ENCODE measurements at regions not wholly inside any gene's neighbourhood (a gene's known extent, or its start where the extent isn't known, plus 50 kb on each side); places are given as distances from the start of the nearest gene placed in this dataset.
A peak's percentile ranks its signal among the peaks of the same experiment; 100 is the strongest.

DNA sequence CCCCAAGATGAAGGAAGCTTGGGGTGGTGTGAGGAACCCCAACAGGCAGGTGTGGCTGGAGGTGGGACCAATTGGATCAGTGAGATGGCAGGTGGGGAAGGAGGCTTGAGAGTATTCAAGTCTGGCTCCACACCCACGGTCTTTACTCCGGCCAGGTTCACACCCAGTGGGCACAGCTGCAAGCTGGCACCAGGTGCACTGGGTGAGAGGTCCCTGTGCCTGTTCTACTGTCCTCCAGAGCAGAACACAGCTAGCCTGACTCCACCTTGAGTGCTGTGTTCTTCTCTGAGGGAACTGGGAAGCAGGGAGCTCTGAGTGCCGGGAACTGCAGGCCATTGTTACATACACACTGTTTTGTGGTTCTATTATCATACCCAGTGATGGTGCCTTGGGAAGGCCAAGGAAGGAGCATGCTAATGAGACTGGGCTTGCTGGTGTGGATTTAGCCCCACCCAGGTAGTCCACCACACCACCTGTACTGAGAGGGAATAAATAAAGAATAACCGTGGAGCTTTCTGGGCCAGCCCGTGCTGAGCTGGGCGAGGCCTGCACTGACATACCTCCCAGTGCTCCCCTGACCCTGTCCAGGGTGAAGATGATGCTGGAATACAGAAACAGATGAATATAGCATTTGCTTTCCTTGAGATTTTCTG is 93.4 kb downstream of the ABHD5 start:
- DNase-seq, result no peak

DNA sequence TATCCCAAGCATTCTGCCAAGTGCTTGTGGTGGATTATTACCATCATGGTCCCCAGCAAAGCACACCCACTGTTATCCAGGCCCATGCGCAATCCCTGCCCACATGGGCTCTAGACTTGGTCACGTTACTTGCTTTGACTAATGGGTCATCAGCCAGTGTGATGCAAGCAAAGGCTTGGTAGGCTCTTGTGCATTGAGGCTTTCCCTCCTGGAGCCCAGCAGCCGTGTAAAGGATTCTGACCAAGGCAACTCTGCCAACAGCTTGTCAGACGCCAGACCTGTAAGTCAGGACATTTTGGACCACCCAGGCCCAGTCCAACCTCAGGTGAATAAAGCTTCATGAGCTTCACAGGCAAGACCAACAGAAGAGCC is 93.9 kb downstream of the ABHD5 start:
- no peak for DNase-seq

DNA sequence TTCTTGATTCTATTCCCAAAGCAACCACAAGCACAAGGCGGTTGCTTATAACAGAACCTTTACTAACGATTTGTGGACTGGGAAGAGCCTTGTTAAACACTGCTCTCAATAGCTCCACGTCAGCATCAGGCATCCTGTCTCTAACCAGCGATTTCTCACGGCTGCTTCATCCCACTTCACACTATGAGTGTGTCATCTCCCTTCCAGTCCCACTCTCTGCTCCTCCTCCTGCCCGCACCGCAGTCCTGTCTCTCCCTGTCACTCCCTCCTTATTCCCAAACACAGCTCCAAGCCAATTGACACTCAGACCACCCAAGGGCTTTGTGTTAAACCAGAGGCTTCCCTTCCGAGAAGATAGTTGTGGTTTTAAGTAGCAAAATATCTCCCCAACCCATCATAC is 94.8 kb downstream of the ABHD5 start:
- DNase-seq, result no peak

DNA sequence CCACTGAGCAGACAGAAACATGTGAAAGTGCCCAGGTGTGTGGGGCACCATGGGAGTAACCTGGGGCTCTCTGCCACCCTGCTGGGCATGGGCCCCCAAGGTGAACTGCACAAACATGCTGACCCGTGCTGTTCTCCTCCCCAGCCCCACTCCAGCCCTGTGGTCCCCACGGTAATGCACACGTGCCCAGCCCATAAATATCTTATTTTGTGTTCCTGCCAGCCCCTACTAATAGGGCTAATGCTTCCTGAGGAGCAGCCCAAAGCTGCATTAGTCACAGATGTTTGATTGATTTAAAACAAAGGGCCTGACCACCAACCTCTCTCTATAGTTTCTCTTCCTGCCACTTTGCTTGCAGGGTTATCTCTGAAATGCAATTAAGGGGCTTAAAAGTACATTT is 95.4 kb downstream of the ABHD5 start:
- DNase-seq, result peak; percentile 21

DNA sequence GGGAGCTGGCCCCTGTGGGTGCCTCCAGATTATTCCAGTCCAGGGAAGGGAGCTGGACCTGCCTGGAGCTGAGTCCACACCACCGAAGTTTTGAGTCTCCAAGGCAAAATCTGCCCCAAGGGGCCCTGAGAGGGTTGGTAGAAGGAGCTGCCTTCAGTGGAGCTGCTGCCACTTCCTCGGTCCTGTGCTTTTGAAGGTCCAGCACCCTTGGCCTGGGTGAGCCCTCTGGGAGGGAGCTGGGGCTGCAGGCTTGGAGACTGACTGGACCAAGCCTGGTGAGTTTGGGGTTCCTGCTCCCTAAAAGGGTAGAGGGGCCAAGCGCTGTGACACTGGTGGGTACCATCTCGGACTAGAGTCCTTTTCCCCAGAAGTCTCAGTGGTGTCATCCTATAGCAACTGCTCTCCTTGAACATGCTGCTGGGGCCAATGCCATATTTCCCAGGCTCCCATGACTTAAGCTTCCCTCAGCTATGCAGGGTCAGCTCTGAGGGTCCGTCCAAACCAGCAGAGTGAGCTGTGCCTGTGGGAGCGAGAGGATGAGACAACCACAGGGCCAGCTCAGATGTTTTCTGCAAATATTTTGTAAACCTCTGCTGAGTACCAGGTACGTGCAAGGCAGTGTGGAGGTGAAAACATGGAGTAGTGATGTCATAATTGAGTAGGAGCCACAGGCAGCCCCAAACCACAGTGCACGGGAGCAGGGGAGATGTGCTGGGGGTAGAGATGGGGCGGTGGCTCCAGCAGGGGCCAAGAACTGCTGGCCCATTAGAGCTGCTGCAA is 96.0 kb downstream of the ABHD5 start:
- no peak for DNase-seq

DNA sequence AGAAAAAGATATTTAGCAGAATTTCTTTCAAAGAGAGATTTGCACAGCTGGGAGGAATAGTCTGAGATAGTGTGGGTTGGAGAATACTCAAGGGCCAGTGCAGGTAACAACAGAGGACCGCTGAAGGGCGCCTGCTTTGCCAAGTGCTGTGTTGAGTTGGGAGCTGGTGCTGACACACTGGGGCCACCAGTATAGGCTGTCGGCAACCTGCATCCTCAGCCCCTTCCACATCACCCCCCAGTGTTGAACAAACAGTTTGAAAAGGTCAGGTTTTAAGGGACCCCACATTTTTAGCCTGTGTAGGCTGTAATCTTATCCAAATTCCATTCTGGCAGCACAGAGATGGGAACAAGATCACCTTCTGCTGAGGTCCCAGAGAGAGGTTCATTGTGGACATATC is 96.6 kb downstream of the ABHD5 start:
- no peak for DNase-seq

DNA sequence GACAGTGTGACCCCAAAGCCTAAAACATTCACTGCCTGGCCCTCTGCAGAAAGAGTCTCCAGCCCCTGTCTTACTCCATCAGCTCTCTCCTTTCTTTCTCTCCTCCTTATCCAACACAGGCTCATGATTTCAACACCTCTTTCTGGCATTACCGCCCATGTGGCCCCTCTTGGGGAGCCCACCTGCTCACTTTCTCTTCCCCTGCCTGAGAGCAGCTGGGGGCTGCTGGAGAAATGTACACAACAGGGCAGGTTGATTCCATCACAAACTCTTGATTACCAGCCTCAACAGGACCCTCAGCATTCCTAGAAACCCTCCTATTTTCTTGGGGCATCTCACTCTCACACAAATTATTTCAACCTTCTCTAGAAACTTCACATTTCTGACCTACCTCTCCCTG is 98.3 kb downstream of the ABHD5 start:
- DNase-seq, result no peak

DNA sequence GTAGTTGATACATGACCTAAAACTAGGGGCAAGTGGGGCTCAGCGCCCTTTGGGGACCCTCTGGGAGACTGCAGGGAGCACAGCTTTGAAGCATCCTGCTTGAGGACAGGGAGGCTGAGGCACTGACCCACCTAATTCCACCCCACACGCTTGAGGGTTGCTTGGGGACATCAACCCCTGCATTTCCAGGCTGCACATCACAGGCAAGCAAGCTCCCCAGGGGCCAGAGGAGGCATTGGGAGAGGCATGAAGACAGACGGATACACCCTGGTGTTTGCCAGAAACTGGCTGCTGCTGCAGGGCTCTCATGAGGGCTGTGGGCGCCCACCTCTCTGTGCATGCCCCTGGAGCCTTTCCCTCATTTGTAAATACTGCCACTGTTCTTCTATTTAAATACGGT is 99.3 kb downstream of the ABHD5 start:
- DNase-seq, result no peak

DNA sequence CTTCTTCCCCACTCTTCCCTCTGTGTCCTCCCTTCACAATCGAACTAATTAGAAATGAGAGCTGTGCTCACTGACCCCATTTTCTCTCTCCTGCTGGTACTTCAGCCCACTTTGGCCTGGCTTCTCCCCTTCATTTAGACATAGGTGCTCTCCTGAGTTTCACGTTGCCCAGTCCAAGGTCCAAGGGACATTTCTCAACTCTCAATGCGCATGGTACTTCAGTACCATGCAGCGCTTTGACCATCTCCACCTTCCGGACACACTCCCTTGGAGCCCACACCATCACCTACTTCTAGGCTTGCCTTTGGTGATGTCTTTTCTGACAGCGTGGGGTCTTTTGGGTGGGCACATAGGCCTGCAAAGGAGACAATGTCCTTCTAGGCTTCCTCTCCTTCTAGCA is 99.7 kb downstream of the ABHD5 start:
- DNase-seq, result no peak

DNA sequence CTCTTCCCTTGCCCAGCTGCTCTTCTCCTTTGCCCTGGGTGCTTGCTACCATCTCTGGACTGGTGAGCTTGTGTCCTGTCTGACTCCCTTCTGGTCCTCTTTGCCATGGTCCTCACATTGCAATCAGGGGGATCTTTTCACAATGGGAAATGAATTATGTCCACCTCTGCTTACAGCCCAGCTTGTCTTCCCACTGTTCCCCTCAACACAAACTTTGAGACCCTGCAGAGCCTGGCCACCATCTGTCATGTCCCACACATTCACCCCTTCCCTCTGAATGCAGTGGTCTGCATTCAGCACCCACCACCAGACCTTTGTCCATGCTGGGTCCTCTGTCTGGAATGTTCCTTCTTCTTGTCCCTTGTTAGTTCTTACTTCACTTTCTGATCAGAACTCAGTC is 100.5 kb downstream of the ABHD5 start:
- DNase-seq, result no peak

DNA sequence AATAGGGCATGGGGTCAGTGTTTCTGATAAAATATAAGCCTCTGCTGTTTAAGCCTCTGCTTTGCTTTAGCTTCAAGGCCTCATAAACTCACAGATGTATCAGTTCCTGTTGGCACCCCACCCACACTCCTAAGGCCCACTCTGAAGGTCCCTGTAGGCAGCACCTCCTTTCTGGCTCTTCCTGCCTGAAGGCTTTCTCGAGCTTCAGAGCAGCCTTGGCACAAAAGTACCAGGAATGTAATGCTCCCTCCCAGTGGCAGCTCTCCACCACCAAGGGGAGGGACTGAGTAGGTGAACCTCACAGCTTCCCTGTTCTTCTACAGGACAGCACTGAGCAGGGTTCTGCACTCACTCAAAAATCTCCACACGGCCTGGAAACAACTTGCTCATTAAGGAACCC is 102.2 kb downstream of the ABHD5 start:
- no peak for DNase-seq

DNA sequence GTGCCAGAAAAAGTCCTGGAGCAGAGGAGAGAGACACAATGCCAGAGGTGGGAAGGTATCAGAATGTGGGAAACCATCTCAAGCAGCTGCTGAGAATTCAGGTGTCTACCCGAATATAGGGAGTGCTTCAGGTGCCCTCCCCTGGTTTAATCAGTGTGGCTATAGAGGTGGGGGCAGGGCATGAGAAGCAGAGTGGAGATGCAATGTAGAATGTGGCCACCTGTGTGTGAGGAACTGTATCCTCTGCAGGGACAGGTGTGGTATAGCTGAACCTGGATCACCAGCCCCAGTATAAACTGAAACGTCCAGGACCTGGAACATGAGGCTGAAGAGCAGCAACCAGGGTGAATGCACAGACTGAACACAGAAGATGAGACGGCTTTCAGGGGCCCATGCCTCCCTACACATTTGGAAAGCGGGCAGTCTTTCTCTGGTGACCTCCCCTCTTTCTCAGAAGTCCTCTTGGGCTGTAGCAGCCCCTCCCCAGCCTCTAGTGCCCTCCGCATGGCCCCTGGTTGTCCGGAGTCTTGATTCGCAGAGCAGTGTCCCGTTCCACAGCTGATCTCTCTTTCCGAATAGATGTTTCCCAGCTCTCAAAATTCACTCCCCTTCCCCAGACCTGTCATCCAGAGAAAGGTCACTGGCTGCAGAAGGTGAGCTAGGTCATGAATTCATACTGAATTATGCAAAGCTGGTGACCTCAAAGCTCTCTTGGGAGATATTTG is 103.1 kb downstream of the ABHD5 start:
- no peak for DNase-seq

DNA sequence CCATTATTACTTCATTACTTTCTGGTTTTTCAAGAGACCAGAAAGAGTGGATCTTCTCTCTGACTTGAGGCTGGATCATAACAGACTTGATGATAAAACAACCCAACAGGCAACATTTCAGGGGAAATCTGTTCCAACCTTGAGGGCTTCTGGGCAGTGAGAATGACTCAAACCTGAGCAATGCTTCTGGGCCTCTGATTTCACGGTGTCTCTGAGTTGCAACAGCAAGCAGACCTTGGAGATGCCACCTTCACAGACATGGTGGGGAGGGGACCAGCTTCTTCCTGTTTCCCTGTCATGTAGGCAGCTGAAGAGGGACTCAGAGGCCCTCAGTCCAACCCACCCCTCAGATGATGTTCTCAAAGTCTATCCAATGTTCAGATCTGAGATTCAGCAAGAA is 104.0 kb downstream of the ABHD5 start:
- no peak for DNase-seq

DNA sequence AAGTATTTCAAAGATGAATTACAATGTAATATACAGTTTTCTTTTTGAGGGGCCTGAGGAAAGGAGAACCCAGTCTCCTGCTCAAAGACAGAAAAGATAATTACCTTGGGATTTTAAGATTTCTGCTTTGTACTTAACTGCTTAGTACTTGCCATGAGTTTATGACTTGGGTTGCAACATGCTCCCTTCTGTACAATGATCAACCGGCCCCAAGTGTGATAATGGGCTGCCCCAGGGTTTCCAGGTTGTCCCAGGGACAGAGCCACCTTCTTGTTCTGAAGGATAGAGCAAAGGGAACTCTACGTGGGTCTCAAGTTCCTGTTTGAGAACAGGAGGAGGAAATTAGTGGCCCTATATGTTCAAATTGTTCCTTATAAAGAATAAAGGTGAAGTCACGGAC is 104.8 kb downstream of the ABHD5 start:
- DNase-seq, result no peak

DNA sequence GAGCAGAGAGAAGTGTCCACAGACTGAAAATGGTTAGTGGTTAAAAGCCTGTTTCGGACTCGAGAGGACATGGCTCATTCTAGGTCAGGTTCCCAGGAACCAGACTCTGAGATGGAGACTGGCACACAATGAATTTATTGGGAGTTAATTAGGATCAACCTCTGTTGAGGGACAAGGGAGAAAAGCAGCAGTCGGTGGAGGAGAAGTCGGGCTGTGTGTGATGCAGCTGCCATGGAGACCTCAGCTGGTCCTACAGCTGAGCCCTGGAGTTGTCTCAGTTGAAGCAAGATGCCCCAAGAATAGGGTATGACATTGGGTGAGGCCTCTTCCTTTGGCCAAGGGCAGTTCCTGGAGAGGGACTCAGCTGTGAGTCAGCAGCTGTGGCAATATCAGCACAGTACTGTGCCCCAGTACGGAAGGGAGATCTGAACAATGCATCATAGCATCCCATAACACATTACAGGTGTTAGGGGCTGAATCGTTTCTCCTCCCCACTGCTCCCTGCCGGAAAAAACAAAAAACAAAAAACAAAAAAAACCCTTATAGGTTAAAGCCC is 105.4 kb downstream of the ABHD5 start:
- no peak for DNase-seq

DNA sequence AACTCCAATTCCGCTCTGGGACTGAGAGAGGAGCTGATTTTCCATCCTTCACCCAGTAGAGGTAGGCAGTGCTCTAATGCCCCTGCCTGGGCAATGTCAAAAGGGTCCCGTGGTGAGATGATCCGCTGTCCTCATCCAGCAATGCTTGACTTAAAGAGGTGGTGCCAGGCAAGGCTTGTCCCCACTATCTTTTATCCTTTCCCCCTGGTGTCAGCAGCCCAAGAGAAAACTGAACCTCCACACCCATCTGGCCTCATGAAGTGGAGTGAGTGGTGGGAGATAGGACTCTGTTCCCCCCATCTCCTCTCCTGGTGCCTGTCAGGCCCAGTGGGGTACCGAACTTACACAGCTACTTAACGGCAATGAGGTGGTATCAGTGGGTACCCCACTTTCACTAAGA is 107.1 kb downstream of the ABHD5 start:
- no peak for DNase-seq

DNA sequence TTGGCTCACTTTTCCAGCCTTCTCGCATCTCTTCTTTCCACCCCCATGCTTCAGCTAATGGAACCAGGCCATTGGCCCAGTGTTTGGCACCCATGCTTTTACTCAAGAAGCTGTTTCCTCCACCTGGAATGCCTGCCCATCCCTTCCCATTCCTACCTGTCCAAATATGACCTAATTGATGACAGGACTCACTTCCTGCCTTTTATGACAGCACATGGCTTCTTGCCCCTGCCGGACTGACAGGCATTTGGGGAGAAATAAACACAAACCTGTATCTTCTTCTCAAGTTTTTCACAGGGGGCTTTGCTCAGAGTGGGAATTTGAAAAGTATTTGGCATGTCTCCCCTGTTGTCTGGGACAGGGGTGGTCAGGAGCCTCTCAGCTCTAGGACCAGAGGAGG is 120.1 kb downstream of the ABHD5 start:
- no peak for DNase-seq

DNA sequence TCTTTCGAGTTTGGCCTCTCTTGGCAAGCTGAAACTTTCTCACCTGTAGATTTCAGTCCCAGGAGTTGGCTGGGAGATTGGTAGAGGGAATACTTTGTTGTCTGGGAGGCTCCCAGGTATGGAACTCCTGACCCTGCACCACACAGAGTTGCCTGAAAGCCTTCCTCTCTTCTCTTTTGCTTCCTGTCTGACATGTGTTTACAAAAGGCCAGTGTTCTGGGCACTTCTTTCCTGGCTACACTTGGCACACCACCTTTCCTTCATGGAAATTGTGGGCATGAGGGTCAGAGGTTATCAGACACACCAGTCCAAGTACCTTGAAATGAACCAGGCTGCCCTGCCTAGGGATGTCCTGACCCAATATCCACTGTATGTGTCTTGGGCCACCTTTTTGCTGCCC is 123.7 kb downstream of the ABHD5 start:
- DNase-seq, result no peak

DNA sequence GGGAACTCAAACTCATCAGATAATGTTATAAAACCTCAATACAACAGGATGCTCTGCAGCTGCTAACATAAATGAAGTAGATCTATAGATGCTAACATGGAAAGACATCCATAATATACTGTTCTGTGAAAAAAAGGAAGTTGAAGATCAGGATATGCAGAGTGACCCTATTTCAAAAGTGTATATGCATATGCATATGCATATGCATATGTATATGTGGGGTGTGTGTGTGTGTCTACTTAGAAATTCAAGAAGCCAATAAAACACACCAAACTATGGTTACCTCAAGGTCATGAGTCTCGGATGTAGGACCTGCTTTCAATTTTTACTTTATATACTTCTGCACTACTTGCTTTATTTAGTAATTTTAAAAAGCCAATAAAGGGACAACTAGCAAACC is 125.6 kb downstream of the ABHD5 start:
- no peak for DNase-seq

DNA sequence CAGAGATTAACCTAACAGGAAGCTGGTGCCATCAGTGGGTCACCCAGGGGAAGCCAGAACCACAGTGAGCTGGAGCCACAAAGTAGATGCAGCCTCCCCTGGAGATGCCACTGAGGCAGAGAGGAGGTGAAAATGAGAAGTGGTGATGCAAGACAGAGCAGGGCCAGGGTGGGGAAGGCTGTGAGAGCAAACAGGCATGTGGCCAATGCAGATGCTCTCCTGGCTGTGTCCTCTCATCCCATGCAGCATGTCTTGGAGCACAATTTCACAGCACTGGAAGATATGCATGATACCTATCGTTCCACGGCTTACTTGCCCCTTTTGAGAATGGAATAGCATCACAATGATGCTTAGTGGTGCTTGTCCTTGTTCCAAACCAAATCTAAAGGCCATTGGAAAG is 126.3 kb downstream of the ABHD5 start:
- DNase-seq, result no peak

DNA sequence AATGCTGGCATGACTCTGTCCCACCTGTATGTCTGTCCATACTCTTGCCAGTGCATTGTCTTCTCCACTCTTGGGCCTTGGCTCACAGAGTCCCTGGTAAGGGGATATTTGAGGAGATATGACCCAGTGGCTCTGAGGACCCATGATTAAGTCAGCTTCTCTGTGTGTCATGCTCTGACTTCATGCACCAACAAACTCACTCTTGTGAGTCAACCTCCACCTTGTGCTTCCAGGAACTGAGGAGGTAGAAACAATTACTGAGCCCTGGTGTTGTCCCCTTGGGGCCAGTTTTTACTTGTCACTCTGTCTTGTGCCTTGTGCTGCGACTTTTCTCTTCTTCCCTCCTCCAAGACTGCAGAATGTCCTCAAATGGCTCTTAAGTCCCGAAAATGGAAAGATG is 127.1 kb downstream of the ABHD5 start:
- no peak for DNase-seq

DNA sequence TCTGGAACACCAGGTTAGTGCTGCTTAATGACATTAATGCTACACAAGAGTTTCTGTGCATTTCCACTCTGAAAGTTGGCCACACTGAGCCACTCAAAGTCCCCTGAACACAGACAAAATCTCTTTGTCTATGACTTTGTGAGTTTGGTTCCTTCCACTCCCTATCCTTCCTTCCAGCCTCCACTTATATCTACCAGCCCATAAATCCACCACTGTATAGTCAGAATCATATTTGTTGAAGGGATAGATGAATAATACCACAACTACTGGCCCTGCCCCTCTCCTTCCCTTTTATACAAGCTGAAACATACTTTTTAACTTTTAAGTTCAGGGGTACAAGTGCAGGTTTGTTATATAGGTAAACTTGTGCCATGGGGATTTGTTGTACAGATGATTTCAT is 127.5 kb downstream of the ABHD5 start:
- no peak for DNase-seq

DNA sequence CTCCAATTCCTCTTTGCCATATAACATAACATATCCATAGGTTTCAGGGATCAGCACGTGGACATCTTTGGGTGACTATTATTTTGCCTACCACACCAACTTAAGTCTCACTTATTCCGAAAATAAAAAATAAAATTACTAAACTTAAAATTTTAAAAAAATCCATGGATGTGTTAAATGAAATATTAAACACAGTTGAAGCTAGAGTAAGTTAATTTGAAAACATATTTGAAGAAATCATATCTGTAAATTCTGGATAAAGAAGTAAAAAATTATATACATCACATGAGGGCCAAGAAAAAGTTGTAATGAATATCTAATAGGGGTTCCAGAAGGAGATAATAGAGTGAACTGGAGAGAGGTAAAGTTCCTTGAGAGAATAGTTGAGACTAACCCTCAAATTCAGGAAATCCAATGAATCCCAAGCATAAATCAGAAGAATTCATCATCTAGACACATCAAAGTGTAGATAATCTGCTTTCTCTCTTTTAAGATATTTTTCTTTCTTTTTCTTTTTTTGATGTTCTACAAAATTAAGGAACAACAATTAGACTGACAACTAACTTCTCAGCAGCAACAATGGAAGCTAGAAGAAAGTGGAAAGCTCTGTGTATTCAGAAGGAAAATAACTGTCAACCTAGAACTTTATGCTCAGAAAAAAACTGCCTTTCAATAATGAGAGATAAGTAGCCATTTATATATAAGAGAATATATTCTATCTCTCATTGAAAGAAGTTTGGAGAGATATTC is 147.4 kb downstream of the ABHD5 start:
- DNase-seq, result no peak
